Ishikawa (cell line): ENCODE measurements at regions not wholly inside any gene's neighbourhood (a gene's known extent, or its start where the extent isn't known, plus 50 kb on each side); places are given as distances from the start of the nearest gene placed in this dataset.

Experiments used
- CREB1 ChIP-seq: IDR thresholded peaks from 2 replicates; pipeline ENCODE4 v1.6.1; 2012; ENCODE audit warnings: low read depth
- TAF1 ChIP-seq: IDR thresholded peaks from 2 replicates; pipeline ENCODE4 v1.6.1; 2012; ENCODE audit warnings: low read depth, mild to moderate bottlenecking
- TCF12 ChIP-seq: IDR thresholded peaks from 2 replicates; pipeline ENCODE4 v1.6.1; 2012; ENCODE audit warnings: low read depth
- TEAD4 ChIP-seq: IDR thresholded peaks from 2 replicates; pipeline ENCODE4 v1.6.1; 2012
- YY1 ChIP-seq: IDR thresholded peaks from 2 replicates; pipeline ENCODE4 v1.6.1; 2012; ENCODE audit warnings: low read depth

GRCh38 chr2:215542690-215543089 is 106.8 kb upstream of the FN1 start:
- TF ChIP-seq CREB1, result no peak
- no peak for TF ChIP-seq YY1
- TF ChIP-seq TEAD4, result no peak
- TF ChIP-seq TCF12, result no peak
- no peak for TF ChIP-seq TAF1
